IPS-NIHi7 (cell line): ENCODE measurements at regions not wholly inside any gene's neighbourhood (a gene's known extent, or its start where the extent isn't known, plus 50 kb on each side); places are given as distances from the start of the nearest gene placed in this dataset.

Experiments used
- DNase-seq: peaks from one replicate; pipeline ENCODE4 v3.0.0; 2012; ENCODE audit warnings: mixed read lengths; ENCODE audit errors: extremely low spot score

DNA sequence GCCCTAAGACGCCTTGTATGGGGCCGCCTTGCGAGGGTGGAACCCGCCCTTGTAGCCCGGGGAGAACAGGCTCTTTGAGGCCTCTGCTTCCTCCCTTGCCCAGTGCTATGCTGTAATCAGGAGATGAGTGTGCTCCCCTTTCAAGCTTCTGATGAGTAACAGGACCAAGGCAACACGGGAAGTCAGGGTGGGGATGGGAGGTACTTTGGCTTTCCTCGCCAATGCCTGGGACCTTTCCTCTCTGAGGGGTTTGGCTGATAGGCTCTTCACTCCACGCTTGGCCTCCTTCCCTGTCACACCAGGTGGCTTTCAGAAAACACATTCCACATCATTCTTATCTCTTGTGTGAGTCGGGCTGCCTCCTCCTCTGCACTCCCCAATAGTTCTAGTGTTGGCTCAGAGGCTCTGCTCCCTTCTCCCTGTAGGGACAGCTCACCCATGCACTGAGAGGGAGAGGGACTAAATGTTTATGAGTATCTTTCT, 223.7 kb upstream of the TRIB2 start:
- peak; percentile 41 for DNase-seq

GRCh38 chr2:12495247-12495868, 221.4 kb upstream of the TRIB2 start:
- DNase-seq, result no peak

DNA sequence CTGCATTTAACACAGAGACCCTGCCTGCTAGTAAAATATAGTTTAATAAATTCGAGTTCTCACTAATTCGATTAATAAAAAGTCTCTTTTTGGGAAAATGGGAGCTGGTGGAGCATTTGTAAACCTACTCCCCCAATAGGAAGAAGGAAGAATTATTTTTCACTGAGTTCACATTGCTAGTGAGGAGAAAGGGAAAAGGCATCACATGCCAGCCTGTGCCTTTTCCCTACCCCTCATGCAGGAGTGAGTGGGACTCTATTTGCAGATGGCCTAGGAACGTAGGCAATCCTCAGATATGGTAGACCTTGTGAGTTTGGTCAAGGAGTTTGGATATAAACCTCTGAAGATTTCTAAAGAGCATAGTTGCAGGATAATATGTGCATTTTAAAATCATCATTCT, 218.4 kb upstream of the TRIB2 start:
- DNase-seq, result no peak

DNA sequence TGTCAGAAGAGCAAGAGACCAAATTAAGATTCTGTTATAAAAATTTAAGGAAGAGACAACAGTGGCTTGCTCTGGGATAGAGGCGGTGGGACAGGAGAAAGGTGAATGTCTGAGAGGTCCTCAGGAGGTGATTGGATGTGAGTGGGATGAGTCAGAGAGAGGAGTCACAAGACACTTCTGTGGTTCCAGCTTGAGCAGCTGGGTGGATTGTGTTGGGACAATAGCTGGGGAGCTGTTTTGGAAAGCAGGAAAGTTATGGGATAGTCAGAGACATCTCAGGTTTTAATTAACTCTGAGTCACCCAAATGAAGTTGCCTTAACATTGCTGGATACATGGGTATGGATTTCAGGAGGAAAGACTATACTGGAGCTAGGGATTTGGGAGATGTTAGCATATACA, 218.0 kb upstream of the TRIB2 start:
- DNase-seq, result no peak

- DNase-seq, result no peak
Observed at GRCh38 chr2:12500899-12501298, 215.8 kb upstream of the TRIB2 start.

DNA sequence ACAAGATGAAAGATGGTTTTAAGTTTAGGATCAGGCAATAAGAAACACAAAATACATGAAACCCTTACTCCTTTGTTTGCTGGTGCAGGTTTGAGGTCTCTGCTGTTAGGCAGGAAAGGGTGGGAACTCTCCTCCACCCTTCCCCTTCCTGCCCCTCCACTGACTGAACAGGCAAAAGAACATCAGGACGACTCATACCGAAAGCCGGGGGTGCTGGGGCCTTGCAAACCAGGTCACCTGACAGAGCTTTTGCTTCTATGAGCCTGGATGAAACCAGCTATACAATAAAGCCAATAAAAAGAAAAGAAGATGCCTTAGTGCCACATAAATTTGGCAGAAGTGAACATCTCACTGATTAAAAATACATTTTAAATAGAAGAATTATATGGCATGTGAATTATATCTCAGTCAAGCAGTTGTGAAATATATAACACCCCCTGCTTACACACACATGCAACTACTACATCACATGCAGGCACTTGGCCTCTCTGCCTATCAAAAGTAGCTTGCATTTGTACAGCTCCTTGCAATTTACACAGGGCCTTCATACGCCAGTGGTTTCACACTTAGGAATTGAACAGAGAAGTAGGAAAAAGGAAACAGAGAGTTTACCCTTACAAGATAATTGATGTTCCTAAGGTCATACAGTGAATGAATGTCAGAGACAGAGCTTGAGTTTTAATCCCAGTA, 215.1 kb upstream of the TRIB2 start:
- DNase-seq, result no peak

- no peak for DNase-seq
Observed at GRCh38 chr2:12502759-12503158, 214.0 kb upstream of the TRIB2 start.

- DNase-seq, result no peak
Observed at GRCh38 chr2:12504443-12504842, 212.3 kb upstream of the TRIB2 start.

GRCh38 chr2:12506846-12507245, 209.9 kb upstream of the TRIB2 start:
- no peak for DNase-seq

- no peak for DNase-seq
Observed at GRCh38 chr2:12507295-12507694, 209.4 kb upstream of the TRIB2 start.

DNA sequence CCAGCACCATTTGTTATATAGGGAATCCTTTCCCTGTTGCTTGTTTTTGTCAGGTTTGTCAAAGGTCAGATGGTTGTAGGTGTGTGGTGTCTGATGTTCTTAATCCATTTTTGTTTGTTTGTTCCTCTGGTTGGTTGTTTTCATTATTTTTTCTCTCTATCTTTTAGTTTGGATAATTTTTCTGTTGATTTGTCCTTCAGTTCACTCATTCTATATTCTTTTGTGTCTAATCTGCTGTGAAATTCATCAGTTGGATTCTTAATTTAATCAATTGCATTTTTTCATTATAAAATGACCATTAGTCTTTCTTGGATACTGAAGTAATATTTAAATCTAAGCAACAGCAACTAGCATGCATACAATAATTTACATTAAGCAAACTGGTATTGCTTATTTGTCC, 206.7 kb upstream of the TRIB2 start:
- no peak for DNase-seq

DNA sequence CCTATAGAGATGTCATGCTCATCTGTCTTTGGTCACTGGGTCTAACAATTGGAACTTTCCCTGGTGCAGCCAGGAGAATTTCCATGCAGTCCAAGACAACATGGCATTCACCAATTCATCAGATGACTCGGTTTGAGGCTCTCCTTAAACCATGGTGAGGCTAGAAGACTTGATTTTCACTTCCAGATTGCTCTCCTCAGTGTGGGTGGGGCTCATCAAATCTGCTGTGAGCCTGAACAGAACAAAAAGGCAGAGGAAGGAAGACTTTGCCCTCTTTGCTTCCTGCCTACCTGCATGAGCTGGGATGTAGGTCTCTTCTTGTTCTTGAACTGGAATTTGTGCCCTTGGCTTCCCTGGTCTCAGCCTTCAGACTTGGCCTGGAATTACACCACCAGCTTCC, 203.4 kb upstream of the TRIB2 start:
- DNase-seq, result no peak

DNA sequence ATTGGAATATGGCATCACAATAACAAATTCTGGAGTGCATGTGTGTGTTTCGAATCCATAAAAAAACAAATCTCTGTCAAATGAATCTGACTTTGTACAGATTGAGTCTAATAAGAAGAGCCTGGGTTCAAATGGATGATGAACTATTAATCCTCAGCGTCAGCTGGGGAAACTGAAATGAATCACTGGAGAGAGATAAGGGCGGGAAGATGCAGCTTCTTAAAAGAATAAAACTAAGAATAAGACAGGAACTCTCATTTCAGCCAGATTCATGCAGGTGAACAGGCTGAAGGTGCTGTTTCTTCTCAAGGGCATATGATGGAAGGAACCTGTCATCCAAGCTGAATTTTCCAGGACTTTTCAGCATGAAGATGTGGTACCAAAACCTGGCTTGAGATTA, 202.6 kb upstream of the TRIB2 start:
- DNase-seq, result no peak

DNA sequence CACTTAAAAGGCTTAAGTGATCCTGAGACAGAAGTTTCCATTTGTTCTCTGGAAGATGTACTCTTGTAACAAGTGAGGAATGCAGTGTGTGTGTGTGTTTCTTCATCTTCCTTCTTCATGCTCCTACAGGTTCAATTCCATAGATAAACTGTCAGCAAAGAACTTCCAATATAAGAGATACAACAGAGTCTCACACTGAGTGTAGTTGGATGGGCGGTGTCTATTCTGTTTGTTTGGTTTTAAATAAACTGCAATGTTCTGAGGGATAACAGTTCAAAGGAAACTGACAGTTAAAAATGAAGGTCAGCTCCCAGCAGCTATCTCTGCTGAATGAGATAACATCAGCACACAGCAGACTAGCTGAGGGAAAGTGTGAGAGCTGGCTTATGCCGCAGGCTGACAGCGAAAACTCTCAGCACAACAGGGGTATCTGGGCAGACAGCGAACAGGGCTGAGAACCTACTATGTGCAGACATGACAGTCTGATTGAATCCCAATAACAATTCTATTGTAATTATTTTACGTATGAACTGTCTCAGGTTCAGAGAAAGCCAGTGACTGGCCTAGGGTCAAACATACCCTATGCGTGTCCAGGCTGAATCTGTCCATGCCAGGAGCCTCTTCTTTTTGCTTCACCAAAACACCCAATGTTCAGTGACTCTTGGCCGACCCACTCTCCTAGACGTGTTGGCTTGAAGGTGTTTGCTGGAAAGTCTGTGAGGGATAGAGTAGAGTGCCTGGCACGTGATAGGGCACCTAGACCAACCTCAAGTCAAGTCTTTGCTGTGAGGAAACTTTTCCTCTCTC, 201.9 kb upstream of the TRIB2 start:
- no peak for DNase-seq

- no peak for DNase-seq
Observed at GRCh38 chr2:12515871-12516270, 200.9 kb upstream of the TRIB2 start.

DNA sequence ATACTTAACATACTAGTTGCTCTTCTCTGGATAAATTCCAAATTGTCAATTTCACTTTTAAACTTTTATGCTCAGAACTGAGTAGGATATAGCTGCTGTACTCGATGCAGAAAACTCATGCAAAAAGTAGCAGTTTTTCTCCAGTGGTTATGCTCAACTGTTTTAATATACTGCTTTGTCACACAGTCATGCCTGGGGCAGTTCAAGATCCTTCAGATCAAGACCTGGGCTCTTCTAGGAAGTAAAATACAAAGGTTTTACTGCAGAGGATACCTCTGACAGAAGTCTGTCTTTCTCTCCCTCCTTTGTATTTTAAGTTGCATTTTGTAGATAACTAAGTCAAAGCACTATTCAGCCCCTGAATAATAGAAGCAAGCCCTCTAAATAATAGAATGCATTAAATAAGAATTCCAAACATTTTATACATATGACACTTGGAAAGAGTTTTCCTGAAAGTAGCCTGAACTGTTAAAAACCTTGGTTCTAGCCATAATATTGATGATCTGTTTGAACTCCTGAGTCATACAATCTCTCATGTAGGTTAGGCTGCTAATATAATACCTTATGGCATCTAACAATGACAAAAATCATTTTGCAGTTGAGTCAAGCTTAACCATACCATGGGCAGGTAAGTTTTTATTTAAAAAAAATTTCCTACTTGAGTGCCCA, 183.3 kb upstream of the TRIB2 start:
- DNase-seq, result no peak

- no peak for DNase-seq
Observed at GRCh38 chr2:12534646-12535263, 182.0 kb upstream of the TRIB2 start.

DNA sequence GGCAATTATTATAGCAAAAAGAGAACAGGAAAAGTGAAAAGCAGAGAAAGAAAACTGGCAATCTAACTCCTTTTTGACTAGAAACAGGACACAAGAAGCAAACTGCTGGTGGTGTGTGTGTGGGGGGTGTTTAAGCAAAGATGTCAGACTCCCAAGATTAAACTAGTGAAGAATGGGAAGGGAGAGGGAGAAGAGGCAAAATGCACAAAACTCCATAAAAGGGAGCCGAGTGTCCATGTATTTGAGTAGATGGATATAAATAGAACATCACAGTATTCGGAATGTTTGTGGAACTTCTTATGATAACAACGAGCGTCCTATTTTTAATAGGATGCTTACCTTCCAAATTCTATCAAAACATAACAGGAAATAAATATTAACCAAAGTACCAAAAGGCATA, 179.8 kb upstream of the TRIB2 start:
- no peak for DNase-seq

GRCh38 chr2:12538138-12538694, 178.5 kb upstream of the TRIB2 start:
- no peak for DNase-seq

DNA sequence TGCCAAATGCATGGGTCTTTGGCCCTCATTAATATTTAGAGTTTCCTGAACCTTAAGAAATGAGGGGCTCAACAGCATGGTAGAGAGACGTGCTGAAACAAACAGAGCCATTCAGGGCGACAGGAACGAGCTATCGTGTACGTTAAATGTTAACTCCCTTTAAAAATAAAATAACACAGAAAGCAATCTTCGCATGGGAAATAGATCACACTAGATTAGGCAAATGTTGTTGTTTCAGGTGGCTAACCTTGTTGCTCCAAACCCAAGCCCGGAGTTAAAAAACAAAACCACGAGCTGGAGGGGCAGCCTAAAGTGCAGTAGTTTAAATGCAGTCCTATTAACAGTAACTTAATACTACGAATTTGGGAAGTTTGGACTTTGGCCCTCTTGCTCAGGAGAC, 177.4 kb upstream of the TRIB2 start:
- DNase-seq, result no peak

DNA sequence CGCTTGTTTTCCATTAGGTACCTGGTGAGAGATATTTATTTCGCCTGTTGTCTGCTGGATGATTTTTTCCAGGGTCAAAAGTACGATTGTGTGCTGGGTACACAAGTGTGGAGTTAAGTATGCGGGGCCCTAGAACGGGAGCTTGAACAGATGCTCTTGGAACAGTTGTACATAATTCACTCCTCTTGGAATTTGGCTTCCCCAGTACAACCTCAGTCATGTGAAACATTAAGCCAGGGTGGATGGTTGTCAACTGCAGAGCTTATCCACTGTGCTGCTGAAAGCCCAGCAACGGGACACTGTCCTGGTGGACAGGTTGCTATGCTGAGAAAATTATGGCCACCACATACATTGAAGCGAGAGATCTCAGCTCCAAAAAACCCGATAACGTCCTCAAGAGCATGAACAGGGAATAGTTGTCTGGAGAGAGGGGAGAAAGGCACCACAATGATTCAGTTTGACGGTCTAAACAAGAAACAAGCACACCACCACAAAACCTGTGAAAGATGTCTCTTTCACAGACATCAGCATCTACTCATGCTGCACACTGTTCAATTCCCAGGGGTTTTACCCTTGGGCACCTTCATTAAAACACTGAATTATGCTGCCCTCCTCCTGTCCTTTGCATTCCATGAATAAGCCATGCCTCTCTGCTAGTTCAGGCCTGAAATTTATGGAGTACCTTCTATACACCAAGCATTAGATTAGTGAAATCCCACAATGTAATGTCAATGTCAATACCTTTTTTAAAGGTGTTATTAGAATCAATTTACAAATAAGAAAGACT, 176.8 kb upstream of the TRIB2 start:
- DNase-seq, result no peak
